OCI-LY7 (cell line): ENCODE measurements at regions not wholly inside any gene's neighbourhood (a gene's known extent, or its start where the extent isn't known, plus 50 kb on each side); places are given as distances from the start of the nearest gene placed in this dataset.

Experiments used
- BruUV-seq: library from RNA; stranded (reverse); fragments of 400-500 nt; replicated peaks from 2 replicates; lab custom pipeline; 2021; lab: Mats Ljungman, UMichigan
- CTCF ChIA-PET: fragments of 300-600 bp; sonication (Branson Sonifier 250); formaldehyde crosslinking; loops from one replicate; lab custom pipeline; 2022; ENCODE audit warnings: antibody characterized with exemption; ENCODE audit not compliant: unreplicated experiment; lab: Charles Lee
- POLR2A ChIA-PET: fragments of 300-600 bp; sonication (Branson Sonifier 250); formaldehyde crosslinking; loops from one replicate; lab custom pipeline; 2022; ENCODE audit warnings: antibody characterized with exemption; lab: Charles Lee
- DNase-seq: peaks from one replicate; pipeline ENCODE4 v3.0.0-alpha.2; 2015; ENCODE audit warnings: low spot score
- H2AFZ ChIP-seq: fragments of 200-600 bp; sonication (generic), shearing (Covaris generic); 2 replicates; pipeline ENCODE4 v1.6.1; 2014; ENCODE audit warnings: mild to moderate bottlenecking, antibody characterized with exemption, low read length, moderate library complexity
- H3K27ac ChIP-seq: fragments of 200-600 bp; sonication (generic); 2 replicates; pipeline ENCODE4 v1.5.1; 2014; ENCODE audit warnings: mixed run types, low read depth, mild to moderate bottlenecking, moderate library complexity, low read length, inconsistent platforms; ENCODE audit not compliant: poor library complexity, severe bottlenecking
- H3K36me3 ChIP-seq: fragments of 200-600 bp; sonication (generic); 2 replicates; pipeline ENCODE4 v1.6.1; 2014; ENCODE audit warnings: mild to moderate bottlenecking, antibody characterized with exemption, low read length, moderate library complexity, mixed read lengths; ENCODE audit not compliant: insufficient read depth
- H3K4me1 ChIP-seq: fragments of 200-600 bp; sonication (generic); 2 replicates; pipeline ENCODE4 v1.5.1; 2014; ENCODE audit warnings: mild to moderate bottlenecking, low read length; ENCODE audit not compliant: insufficient read depth, poor library complexity, severe bottlenecking
- H3K4me2 ChIP-seq: fragments of 200-600 bp; sonication (generic); 2 replicates; pipeline ENCODE4 v1.6.1; 2014; ENCODE audit warnings: mild to moderate bottlenecking, low read length
- H3K4me3 ChIP-seq: fragments of 200-600 bp; sonication (generic); 2 replicates; pipeline ENCODE4 v1.5.1; 2014; ENCODE audit warnings: mild to moderate bottlenecking, low read depth, low read length; ENCODE audit not compliant: poor library complexity, severe bottlenecking
- H3K79me2 ChIP-seq: fragments of 200-600 bp; sonication (generic); 2 replicates; pipeline ENCODE4 v1.6.1; 2016; ENCODE audit warnings: low read depth, mild to moderate bottlenecking, low read length, moderate library complexity, mixed read lengths; ENCODE audit not compliant: insufficient read depth
- H3K9me2 ChIP-seq: fragments of 200-600 bp; sonication (generic); 2 replicates; pipeline ENCODE4 v1.6.1; 2016; ENCODE audit warnings: mild to moderate bottlenecking, low read length, mixed read lengths; ENCODE audit not compliant: insufficient read depth
- H3K9me3 ChIP-seq: fragments of 200-600 bp; sonication (generic); 2 replicates; pipeline ENCODE4 v1.6.1; 2014; ENCODE audit warnings: mild to moderate bottlenecking, mixed run types, low read length, mixed read lengths
- H4K20me1 ChIP-seq: fragments of 200-600 bp; sonication (generic); 2 replicates; pipeline ENCODE4 v1.6.1; 2014; ENCODE audit warnings: mild to moderate bottlenecking, antibody characterized with exemption, low read length, moderate library complexity, mixed read lengths; ENCODE audit not compliant: insufficient read depth
- CTCF ChIP-seq: fragments of 200-600 bp; sonication (generic); conservative IDR thresholded peaks from 2 replicates; pipeline ENCODE4 v1.5.1; 2014; ENCODE audit warnings: mild to moderate bottlenecking, antibody characterized with exemption, low read length, moderate library complexity, mixed read lengths
- EZH2phosphoT487 ChIP-seq: fragments of 200-600 bp; sonication (generic); IDR thresholded peaks from 2 replicates; pipeline ENCODE4 v1.6.1; 2018; ENCODE audit warnings: low read depth, borderline replicate concordance, mild to moderate bottlenecking, mixed run types, antibody characterized with exemption, low read length, moderate library complexity, mixed read lengths
- intact Hi-C: fragments of 100-400 bp; cut with micrococcal nuclease; formaldehyde crosslinking; loops from one replicate; pipeline ENCODE4 v1.10.0; 2022; ENCODE audit not compliant: unreplicated experiment

DNA sequence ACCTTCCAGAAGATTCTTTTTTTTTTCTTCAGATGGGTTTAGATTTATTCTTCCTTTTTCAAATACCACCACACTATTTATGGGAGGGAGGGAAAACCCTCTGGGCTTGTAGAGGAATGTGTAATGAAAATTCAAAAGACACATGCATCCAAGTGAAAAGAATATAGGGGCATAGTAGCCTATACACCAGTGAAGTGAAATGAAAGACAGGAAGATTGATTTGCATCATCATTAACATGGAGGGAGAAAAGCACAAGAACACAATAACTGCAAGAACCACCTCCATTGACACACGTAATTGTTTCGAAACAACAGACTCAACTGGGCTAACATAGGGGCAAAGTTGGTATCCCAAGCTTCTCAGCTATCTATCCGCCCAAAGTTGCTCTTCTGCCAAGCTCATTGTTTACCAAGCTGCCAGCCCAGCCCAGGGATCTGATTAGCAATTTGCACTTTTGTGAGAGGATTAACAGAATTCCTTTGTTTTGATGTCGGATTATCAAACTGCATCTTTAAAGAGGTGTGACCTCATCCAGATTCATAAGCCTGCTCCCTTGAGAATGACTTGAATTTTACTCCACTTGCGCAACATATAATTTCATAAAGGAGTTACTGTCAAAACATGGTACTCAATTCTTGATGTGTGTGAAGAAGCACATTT is 430.5 kb upstream of the SOX5 start:
- CTCF ChIA-PET, result no interaction called here
- POLR2A ChIA-PET, result no interaction called here
- BruUV-seq, result no TSS peak

DNA sequence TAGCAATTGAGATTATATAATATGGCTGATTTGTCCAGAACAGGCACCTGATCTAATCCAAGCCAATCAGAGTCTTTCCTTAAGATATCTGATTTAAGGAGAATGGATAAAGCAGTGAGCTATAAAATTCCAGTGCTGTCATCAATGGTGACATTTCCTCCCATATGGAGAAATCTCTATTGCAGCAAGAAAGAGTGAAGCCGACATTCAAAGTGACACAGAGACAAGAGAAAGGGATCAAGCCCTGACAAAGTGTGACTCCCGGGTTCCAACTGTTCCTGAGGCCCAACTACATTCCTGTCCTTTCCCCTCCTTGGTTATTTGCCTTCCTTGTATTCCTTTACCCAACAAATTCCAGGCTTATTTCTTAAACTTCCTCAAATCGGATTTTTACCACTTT is 430.0 kb upstream of the SOX5 start:
- Histone ChIP-seq H3K27ac (no peak overlapping the region), H3K36me3 (no peaks in the 10 kb centered on the region), H3K4me1 (no peaks in the 10 kb centered on the region), H3K79me2 (no peaks in the 10 kb centered on the region), H2AFZ (no peak overlapping the region), H4K20me1 (no peaks in the 10 kb centered on the region), H3K4me2 (no peak overlapping the region), H3K9me2 (no peaks in the 10 kb centered on the region), H3K4me3 (no peak overlapping the region), H3K9me3 (no peaks in the 10 kb centered on the region)
- ChIA-PET POLR2A (no interaction called here), CTCF (no interaction called here)
- DNase-seq, result no peak
- intact Hi-C loops, result no loop called here
- TF ChIP-seq CTCF, result no peak
- BruUV-seq, result no TSS peak

More for the DNA sequence above, 430.5 kb upstream of the SOX5 start:
- H3K4me2 ChIP-seq, result no peak overlapping the region
- TF ChIP-seq CTCF, result no peak
- TF ChIP-seq EZH2phosphoT487, result no peak
- intact Hi-C loops, result no loop called here
- DNase-seq, result no peak
- H3K36me3 ChIP-seq, result no peaks in the 10 kb centered on the region
- no peaks in the 10 kb centered on the region for H3K9me3 ChIP-seq
- no peak overlapping the region for H3K27ac ChIP-seq
- no peaks in the 10 kb centered on the region for H4K20me1 ChIP-seq
- no peak overlapping the region for H3K4me3 ChIP-seq
- H3K9me2 ChIP-seq, result no peaks in the 10 kb centered on the region
- H2AFZ ChIP-seq, result no peak overlapping the region
- H3K79me2 ChIP-seq, result no peaks in the 10 kb centered on the region
- no peaks in the 10 kb centered on the region for H3K4me1 ChIP-seq

GRCh38 chr12:24378548-24379407 is 429.3 kb upstream of the SOX5 start:
- H3K9me3 ChIP-seq, result no peaks in the 10 kb centered on the region
- no peak overlapping the region for H3K27ac ChIP-seq
- H3K4me1 ChIP-seq, result no peaks in the 10 kb centered on the region
- no peak overlapping the region for H3K4me3 ChIP-seq
- DNase-seq, result no peak
- H4K20me1 ChIP-seq, result no peaks in the 10 kb centered on the region
- H3K4me2 ChIP-seq, result no peak overlapping the region
- intact Hi-C loops, result no loop called here
- no TSS peak for BruUV-seq
- no peaks in the 10 kb centered on the region for H3K79me2 ChIP-seq
- ChIA-PET CTCF (no interaction called here), POLR2A (interaction anchor here (0.6 to 0.9 kb wide), 2 partner anchors 13 to 1290 kb away, joined by 3 read pairs; no protein-coding TSS in a partner anchor)
- no peak for TF ChIP-seq EZH2phosphoT487
- H2AFZ ChIP-seq, result no peak overlapping the region
- H3K36me3 ChIP-seq, result no peaks in the 10 kb centered on the region
- H3K9me2 ChIP-seq, result no peaks in the 10 kb centered on the region
